Astrocyte of the spinal cord (primary cell): ENCODE measurements at regions not wholly inside any gene's neighbourhood (a gene's known extent, or its start where the extent isn't known, plus 50 kb on each side); places are given as distances from the start of the nearest gene placed in this dataset.

Source experiments
- DNase-seq: peaks from one replicate; pipeline ENCODE4 v3.0.0; 2011; ENCODE audit warnings: low read depth, low spot score
- H3K4me3 ChIP-seq: 2 replicates; pipeline ENCODE4 v1.5.1; 2011; ENCODE audit warnings: low read depth, mild to moderate bottlenecking, low read length, moderate library complexity
- in situ Hi-C: cut with HindIII; loops from 2 replicates; pipeline ENCODE4 v1.10.0; 2017; ENCODE audit warnings: low sequenced_read_pairs
- TF ChIP-seq, protein P1 (sequence below): IDR thresholded peaks from 2 replicates; pipeline ENCODE4 v1.5.1; 2012; ENCODE audit warnings: low read depth, mild to moderate bottlenecking, low read length, inconsistent platforms

DNA sequence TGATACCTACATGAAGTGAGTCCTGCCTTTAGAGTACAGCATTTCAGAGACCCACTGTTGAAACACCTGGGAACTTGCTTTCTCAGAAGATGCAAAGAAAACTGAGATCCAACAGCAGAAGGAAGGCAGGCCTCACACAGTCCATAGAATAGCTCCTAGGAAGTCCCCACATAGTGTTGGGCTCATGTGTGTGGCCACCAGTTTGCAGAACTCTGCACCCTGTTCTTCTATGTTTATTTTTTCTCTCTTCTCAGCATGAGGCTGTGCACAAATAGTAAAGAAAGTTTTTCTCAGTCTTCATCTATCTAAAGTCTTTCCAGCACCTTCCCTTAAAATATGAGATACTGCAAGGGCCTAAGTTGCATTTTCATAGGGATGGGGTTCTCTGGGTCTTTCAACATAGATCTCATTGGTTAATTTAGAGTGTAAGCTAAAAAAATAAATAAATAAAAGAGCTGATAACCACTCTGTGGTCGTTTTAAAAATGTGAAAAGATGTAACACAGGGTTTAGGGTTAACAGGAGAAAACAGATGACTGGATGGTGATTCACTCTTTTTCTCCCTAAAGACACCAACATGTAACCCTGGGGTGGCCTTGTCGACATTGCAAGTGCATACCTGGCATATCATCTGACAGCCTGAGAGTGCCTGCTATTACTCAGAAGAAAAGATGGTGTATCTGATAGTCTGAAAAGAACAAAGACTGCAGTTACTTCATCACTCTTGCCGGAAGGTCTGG, 94.6 kb downstream of the ZC3H11B start:
- no peak overlapping the region for H3K4me3 ChIP-seq
- TF ChIP-seq, protein P1, sequence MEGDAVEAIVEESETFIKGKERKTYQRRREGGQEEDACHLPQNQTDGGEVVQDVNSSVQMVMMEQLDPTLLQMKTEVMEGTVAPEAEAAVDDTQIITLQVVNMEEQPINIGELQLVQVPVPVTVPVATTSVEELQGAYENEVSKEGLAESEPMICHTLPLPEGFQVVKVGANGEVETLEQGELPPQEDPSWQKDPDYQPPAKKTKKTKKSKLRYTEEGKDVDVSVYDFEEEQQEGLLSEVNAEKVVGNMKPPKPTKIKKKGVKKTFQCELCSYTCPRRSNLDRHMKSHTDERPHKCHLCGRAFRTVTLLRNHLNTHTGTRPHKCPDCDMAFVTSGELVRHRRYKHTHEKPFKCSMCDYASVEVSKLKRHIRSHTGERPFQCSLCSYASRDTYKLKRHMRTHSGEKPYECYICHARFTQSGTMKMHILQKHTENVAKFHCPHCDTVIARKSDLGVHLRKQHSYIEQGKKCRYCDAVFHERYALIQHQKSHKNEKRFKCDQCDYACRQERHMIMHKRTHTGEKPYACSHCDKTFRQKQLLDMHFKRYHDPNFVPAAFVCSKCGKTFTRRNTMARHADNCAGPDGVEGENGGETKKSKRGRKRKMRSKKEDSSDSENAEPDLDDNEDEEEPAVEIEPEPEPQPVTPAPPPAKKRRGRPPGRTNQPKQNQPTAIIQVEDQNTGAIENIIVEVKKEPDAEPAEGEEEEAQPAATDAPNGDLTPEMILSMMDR: no peak
- peak; percentile 50 for DNase-seq
- in situ Hi-C loops: no loop called here

GRCh38 chr1:219517031-219517430, 95.9 kb downstream of the ZC3H11B start:
- TF ChIP-seq, protein P1: no peak
- DNase-seq: no peak
- in situ Hi-C loops: no loop called here
- no peak overlapping the region for H3K4me3 ChIP-seq

GRCh38 chr1:219514728-219515127, 98.2 kb downstream of the ZC3H11B start:
- DNase-seq: no peak

DNA sequence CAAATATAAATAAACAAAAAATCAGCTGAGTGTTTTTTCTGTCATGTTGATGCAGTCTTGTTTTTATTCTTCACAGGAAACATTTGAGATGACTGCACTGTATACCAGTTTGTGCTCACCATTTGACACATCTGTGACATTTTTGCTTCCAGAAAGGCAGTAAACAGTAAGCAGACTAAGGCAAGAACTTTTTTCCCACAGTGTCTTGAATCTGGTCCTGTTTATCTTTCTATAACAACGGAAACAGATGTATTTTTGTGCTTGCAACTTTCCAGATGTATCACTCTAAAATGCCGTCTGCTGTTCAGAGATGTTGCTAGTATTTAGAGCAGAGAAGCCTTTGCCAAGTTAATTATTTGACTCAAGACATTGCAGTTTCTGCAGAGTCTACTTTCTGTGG, 105.5 kb downstream of the ZC3H11B start:
- TF ChIP-seq, protein P1: no peak
- peak; percentile 1 for DNase-seq
- in situ Hi-C loops: no loop called here
- no peak overlapping the region for H3K4me3 ChIP-seq

More at GRCh38 chr1:219514728-219515127, 98.2 kb downstream of the ZC3H11B start:
- in situ Hi-C loops: no loop called here
- TF ChIP-seq, protein P1: no peak
- H3K4me3 ChIP-seq: no peak overlapping the region

- in situ Hi-C loops: no loop called here
- DNase-seq: no peak
- TF ChIP-seq, protein P1: no peak
- H3K4me3 ChIP-seq: no peak overlapping the region
These were observed 106.0 kb downstream of the ZC3H11B start for GRCh38 chr1:219506936-219507335.

DNA sequence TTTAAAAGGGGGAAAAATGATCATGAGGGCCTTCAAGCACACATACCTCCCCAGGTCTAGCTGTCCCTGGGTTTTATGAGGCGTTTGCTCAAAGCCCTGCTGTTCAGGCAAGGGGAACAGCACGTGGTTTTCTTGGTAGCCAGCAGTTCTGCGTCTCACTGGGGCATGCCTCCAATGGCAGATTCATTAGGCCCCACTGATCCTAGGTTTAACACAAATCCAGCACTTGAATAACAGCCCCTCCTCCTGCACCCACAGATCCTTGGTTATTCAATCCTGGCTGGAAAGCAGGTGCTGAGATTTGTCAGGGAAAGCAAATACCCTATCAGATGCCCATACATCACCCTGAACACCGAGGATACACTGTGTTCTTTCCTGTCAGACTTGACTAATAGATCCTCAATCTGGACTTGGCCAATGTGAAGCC, 106.4 kb downstream of the ZC3H11B start:
- no peak for DNase-seq
- H3K4me3 ChIP-seq: no peak overlapping the region
- in situ Hi-C loops: no loop called here
- TF ChIP-seq, protein P1: no peak

DNA sequence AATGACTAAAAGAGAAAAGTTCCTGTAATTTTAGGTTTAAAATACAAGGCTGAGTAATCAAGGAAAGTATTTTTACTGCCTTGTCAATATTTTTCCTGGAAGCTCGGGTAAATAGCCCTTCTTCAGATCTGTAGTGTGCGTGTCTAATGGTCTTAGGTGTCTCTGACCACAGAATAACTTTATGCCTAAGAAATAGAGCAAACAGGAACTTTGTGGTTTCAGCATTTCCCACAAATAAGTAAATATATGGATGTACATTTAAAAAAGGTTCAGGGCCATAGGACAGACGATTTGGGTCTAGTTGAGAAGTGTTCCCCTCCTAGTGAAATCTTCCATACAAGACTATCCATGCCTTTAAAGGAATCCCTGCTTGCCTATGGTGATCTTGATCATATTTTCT, 107.0 kb downstream of the ZC3H11B start:
- no peak overlapping the region for H3K4me3 ChIP-seq
- TF ChIP-seq, protein P1: no peak
- in situ Hi-C loops: no loop called here
- peak; percentile 74 for DNase-seq
